Posterior vena cava (tissue), 2 donors: ENCODE measurements at regions not wholly inside any gene's neighbourhood (a gene's known extent, or its start where the extent isn't known, plus 50 kb on each side); places are given as distances from the start of the nearest gene placed in this dataset.
"Not testable (repeated sequence)": the region's sequence is repeated elsewhere in the genome, so short reads cannot be mapped to it uniquely, and the experiment has no call there.

Experiments used
- DNase-seq: peaks from one replicate; pipeline ENCODE4 v3.0.0-alpha.2; 2020; ENCODE audit warnings: low spot score
- intact Hi-C, 2 donors: fragments of 100-400 bp; cut with DNase I; formaldehyde crosslinking; loops; one replicate each; pipeline versions ENCODE4 v1.14.1 to v1.14.2; 2022 to 2023
- donor health status: DM: yes; HTN: yes; CAD: no.
- donor health status: DM: yes; HTN: yes; CAD: no.

- intact Hi-C loops: no loop called here
- no peak for DNase-seq
Measured at GRCh38 chr9:135173066-135173465, 85.6 kb downstream of the OLFM1 start.

- no peak for DNase-seq
- intact Hi-C loops: no loop called here
Measured at GRCh38 chr9:135174248-135174647, 86.8 kb downstream of the OLFM1 start.

- intact Hi-C loops: loop anchor here (5.0 kb wide), 2 partner anchors 73 to 187 kb away; no protein-coding TSS in a partner anchor
Measured at GRCh38 chr9:135174981-135175380, 87.5 kb downstream of the OLFM1 start.

GRCh38 chr9:135176284-135176683 is 88.8 kb downstream of the OLFM1 start:
- intact Hi-C loops: loop anchor here (5.0 kb wide), 2 partner anchors 74 to 186 kb away; no protein-coding TSS in a partner anchor
- DNase-seq: no peak

More at GRCh38 chr9:135174981-135175380, 87.5 kb downstream of the OLFM1 start:
- DNase-seq: no peak

GRCh38 chr9:135177562-135177961 is 90.1 kb downstream of the OLFM1 start:
- not testable (repeated sequence) for DNase-seq
- intact Hi-C loops: loop anchor here (5.0 kb wide), 2 partner anchors 75 to 185 kb away; no protein-coding TSS in a partner anchor

GRCh38 chr9:135178498-135178897 is 91.0 kb downstream of the OLFM1 start:
- intact Hi-C loops: loop anchor here (5.0 kb wide), 2 partner anchors 76 to 184 kb away; no protein-coding TSS in a partner anchor

GRCh38 chr9:135179041-135179440 is 91.6 kb downstream of the OLFM1 start:
- intact Hi-C loops: loop anchor here (5.0 kb wide), 2 partner anchors 77 to 183 kb away; no protein-coding TSS in a partner anchor
- DNase-seq: no peak

More at GRCh38 chr9:135178498-135178897, 91.0 kb downstream of the OLFM1 start:
- no peak for DNase-seq

- DNase-seq: no peak
- intact Hi-C loops: loop anchor here (5.0 kb wide), 2 partner anchors 78 to 182 kb away; no protein-coding TSS in a partner anchor
Measured at GRCh38 chr9:135179976-135180375, 92.5 kb downstream of the OLFM1 start.

- intact Hi-C loops: no loop called here
- no peak for DNase-seq
Measured at GRCh38 chr9:135180586-135180985, 93.1 kb downstream of the OLFM1 start.

GRCh38 chr9:135181336-135181735 is 93.9 kb downstream of the OLFM1 start:
- intact Hi-C loops: no loop called here
- no peak for DNase-seq

GRCh38 chr9:135181841-135182240 is 94.4 kb downstream of the OLFM1 start:
- DNase-seq: not testable (repeated sequence)

GRCh38 chr9:135183069-135183468 is 95.6 kb downstream of the OLFM1 start:
- intact Hi-C loops: no loop called here

More at GRCh38 chr9:135181841-135182240, 94.4 kb downstream of the OLFM1 start:
- intact Hi-C loops: not testable (repeated sequence)

GRCh38 chr9:135183528-135184180 is 96.2 kb downstream of the OLFM1 start:
- intact Hi-C loops: no loop called here
- DNase-seq: no peak

More at GRCh38 chr9:135183069-135183468, 95.6 kb downstream of the OLFM1 start:
- DNase-seq: no peak

GRCh38 chr9:135184181-135185053 is 96.9 kb downstream of the OLFM1 start:
- intact Hi-C loops: no loop called here
- DNase-seq: no peak

- no peak for DNase-seq
- intact Hi-C loops: no loop called here
Measured at GRCh38 chr9:135185060-135185459, 97.6 kb downstream of the OLFM1 start.

- intact Hi-C loops: no loop called here
- DNase-seq: no peak
Measured at GRCh38 chr9:135186248-135187164, 99.0 kb downstream of the OLFM1 start.

GRCh38 chr9:135187365-135187764 is 99.9 kb downstream of the OLFM1 start:
- no peak for DNase-seq
- intact Hi-C loops: no loop called here

GRCh38 chr9:135188681-135189151 is 101.2 kb downstream of the OLFM1 start:
- intact Hi-C loops: no loop called here

GRCh38 chr9:135189497-135189896 is 102.0 kb downstream of the OLFM1 start:
- DNase-seq: no peak
- intact Hi-C loops: no loop called here

More at GRCh38 chr9:135188681-135189151, 101.2 kb downstream of the OLFM1 start:
- DNase-seq: no peak
